HG03342 (cell line): ENCODE measurements at regions not wholly inside any gene's neighbourhood (a gene's known extent, or its start where the extent isn't known, plus 50 kb on each side); places are given as distances from the start of the nearest gene placed in this dataset.
"Not testable (repeated sequence)": the region's sequence is repeated elsewhere in the genome, so short reads cannot be mapped to it uniquely, and the experiment has no call there.

Experiments
- ATAC-seq: cut with Tn5 transposase; IDR thresholded peaks from one replicate; pipeline ENCODE4 v1.9.1; 2021; ENCODE audit warnings: mild to moderate bottlenecking, moderate library complexity; ENCODE audit not compliant: unreplicated experiment

GRCh38 chr16:22572331-22573224 is 61.9 kb downstream of the NPIPB5 start:
- ATAC-seq = not testable (repeated sequence)

- peak; percentile 61 for ATAC-seq
Observed at GRCh38 chr16:22573225-22573530, 62.5 kb downstream of the NPIPB5 start.

DNA sequence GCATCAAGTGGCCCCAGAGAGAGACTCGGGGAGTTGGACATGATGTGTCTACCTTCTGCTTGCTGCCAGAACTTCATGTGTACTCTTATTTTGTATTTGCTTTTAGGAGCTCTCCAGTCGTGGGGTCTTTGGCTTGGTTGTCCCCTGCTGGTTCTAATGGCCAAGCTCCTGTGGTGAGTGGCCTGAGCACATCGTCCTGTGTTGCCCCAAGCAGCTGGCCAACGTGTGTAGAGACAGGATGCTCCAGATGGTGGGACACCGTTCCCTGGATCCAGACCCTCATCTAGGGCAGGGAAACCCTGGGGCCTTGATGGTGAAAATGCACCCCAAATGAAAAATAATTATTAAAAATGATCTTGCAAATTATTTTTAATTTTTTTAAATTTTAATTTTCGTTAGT is 65.8 kb downstream of the NPIPB5 start:
- ATAC-seq = not testable (repeated sequence)

GRCh38 chr16:22583195-22583594 is 72.5 kb downstream of the NPIPB5 start:
- not testable (repeated sequence) for ATAC-seq

- ATAC-seq = not testable (repeated sequence)
Observed at GRCh38 chr16:22584459-22584858, 73.8 kb downstream of the NPIPB5 start.

- ATAC-seq = not testable (repeated sequence)
Observed at GRCh38 chr16:22584941-22585340, 74.2 kb downstream of the NPIPB5 start.

DNA sequence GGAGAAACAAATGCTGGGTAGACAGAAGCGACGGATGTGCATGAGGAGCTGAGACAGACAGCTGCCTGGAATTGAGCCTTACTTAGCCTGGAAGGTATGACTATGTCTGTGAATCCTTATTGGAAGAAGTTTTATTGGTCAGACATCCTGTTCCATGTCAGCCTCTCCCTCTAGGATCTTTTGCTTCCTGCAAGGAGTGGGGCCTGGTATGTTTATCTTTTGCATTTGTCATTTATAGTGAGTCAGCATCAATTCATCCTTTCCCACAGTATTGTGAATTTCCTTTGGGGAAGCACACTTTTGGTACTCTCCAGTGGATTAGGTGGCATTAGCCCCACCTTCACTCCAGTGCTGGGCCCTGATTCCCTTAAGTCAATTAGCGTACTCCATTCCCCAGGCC is 74.7 kb downstream of the NPIPB5 start:
- ATAC-seq = not testable (repeated sequence)

DNA sequence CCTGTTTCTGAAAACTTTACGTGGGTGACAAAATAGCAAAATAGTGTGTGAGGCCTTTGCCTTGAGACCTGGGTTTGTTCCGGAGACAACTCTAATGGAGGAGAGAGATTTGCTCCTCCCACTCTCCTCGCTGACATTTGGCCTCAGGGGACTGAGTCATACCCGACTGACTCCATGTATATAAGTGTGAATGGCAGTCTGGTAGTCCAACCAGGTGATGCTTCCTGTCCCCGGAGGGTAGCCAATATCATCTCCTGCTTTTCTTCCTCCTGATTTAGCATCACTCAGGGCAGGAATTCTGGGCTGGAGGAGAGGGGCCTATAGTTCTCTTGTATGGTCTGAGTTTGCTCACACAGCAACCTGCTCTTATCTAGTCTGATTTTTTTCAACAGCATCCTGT is 76.0 kb downstream of the NPIPB5 start:
- peak; percentile 48 for ATAC-seq

DNA sequence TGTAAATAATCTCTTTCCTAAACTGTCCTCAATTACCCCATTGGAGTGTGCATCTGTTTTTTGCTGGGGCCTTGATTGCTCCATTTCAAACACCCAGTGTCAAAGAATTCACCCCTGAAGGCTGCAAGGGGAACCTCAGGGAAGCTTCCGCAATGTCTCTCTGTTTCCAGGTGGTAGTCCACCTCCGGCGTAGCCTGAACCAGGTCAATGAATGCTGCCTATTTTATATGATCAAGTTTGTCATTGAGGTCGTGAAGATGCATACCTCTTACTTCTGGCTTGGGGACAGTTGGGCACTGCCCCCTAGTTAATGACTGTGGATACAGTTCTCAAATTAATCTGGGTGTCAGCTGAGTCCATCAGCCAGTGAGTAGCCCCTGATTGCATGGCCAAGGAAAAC is 79.1 kb downstream of the NPIPB5 start:
- ATAC-seq = not testable (repeated sequence)

- not testable (repeated sequence) for ATAC-seq
Observed at GRCh38 chr16:22596445-22597045, 85.9 kb downstream of the NPIPB5 start.

- not testable (repeated sequence) for ATAC-seq
Observed at GRCh38 chr16:22603744-22604143, 93.1 kb downstream of the NPIPB5 start.

- ATAC-seq = not testable (repeated sequence)
Observed at GRCh38 chr16:22606619-22607018, 95.9 kb downstream of the NPIPB5 start.

DNA sequence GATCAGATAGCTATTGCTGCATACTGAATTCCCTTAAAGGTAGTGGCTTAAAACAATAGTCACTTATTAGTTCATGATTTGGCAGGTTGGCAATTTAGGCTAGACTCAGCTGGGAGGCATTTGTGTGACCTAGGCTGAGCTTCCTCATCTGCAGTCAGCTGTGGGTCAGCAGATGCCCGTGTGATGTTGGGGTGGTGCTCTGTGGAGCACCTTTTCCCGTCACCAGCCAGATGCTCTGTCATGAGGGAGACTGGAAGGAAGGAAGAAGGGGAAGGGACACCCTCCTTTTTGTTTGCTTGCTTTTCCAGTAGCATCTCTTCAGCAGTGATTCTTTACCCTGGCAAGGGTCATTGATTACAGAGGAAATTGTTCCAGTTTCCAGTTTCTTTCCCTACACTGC is 99.1 kb downstream of the NPIPB5 start:
- not testable (repeated sequence) for ATAC-seq

GRCh38 chr16:22611128-22611527 is 100.4 kb downstream of the NPIPB5 start:
- ATAC-seq = not testable (repeated sequence)

DNA sequence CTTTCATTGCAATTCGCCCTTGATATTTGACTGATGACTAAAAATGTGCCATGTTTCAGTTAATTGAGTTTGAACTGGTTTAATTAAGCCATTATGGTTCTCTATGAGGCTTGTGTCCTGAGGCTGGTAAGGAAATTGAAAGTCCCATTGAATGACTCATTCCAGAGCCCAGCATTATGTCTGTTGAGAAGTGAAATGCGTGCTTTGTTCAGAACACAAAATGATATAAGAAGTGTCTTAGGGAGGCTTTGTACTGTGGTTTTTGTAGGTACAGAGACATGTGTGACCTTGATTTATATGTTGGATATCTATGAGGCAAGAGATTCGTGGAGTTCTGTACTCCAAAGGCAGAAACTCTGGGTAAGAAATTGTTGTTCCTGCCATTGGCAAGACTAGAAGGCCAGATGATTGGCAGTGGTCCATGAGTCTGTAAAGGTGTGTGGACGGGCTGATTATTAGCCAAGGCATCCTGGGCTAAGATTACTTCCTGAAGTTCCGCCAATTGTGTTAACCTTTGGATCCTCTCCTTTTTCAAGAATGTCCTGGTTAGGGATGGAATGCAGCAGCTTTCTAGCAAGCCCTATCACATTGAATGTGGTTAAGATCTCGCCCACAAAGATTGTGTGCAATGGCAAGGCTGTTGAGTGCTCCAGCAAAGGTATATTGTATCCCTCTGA is 103.7 kb downstream of the NPIPB5 start:
- no peak for ATAC-seq

DNA sequence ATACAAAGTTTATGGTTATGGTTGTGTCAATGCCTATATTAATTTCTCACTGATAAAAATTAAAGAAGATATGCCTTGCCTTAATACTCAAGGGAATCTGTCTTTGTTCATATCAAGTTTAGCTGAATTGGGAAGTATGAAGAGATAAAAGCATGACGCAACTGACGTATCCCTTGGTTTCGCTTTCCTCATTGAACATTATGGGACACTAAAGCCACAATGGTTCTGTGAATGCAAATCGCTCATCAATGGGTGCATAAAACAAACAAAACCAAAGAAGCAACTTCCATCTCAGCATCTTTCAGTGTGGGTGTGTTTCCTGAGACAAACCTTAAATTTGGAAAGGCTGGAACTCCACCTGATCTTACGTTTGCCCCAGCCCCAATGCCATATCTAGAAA is 108.2 kb downstream of the NPIPB5 start:
- no peak for ATAC-seq

DNA sequence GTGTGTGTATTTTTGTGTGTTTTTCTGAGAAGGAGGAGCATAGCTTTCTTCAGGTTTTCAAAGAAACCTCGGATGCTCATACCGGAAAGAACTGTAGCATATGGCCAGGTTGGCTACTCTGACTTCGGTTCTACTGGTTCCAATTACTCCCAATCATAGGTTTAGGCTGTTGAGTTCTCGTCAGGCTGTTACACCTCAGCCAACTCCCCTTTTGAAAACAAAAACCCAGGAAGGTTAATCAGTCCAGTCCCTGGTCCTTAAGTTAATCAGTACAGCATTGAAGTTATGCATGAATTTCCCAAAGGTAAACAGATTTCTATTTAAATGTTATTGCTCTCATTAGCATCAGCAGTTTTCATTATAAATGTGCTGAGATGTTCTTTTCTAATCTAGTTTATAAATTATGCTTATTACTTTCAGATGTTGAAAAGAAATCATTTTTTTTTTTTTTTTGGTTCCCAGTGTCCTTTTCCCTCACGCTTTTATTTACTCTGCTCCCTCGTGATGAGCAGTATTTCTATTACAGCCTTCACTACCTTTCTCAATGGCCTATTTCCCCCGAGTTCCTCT is 111.0 kb downstream of the NPIPB5 start:
- ATAC-seq = no peak

DNA sequence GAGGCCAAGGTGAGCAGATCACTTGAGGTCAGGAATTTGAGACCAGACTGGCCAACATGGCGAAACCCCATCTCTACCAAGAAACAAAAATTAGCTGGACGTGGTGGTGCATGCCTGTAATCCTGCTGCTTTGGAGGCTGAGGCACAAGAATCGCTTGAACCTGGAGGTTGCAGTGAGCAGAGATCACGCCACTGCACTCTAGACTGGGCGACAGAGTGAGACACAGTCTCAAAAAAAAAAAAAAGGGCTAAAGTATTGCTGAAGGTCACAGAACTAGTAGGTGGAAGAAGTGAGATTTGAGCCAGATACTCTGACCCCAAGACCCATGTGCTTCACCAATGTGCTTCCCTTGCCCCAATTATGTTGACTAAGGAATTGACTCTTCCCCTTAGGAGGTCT is 112.0 kb downstream of the NPIPB5 start:
- ATAC-seq = no peak

DNA sequence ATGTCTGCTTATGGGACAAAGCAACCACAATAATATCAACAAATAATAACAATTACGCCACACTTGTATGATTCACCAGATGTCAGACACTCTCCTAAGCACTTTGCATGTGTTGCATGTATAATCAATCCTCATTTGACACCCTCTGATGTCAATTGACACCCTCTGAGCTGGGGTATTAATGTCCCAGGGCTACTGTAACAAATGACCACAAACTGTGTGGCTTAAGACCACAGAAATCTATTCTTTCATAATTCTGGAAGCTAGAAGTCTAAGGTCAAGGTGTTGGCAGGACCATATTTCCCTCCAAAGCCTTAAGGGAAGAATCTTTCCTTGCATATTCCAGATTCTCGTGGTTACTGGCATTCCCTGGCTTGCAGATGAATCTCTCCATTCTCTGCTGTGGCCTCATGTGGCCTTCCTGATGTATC is 112.7 kb downstream of the NPIPB5 start:
- no peak for ATAC-seq

DNA sequence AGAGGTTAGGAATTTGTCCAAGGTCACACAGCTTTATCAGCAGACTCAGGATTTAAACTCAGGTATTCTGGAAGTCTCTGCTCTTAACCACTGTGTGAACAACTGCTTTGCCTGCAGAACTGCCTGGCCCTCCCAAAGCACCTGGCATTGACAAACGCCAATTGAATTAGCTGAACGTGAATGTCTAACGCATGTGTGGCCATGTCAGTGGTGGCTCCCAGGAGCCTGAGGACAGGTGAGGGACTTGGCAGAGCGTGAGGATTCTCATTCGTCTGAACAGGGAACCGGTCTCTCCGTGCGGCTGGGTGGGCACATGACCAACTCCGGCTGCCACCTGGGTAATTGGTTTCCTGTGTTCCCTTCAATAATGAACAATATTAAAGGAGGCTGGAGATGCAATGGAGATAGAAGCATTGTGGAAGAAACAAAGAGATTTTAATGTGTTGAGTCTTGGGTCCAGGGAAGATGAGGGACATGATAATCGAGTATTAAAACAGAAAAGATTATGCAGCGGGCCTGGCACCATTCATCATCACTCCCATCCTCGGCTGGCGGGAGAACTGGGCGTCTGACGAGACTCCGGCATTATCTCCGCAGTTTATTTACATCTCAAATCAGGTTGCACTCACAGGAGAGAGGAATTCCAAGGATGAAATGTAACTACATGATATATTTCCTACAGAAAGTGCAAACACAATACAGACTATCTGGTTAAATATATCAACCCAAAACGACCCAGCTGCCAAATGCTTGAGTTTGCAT is 113.5 kb downstream of the NPIPB5 start:
- ATAC-seq = no peak
